Right cardiac atrium (tissue), 5 donors: ENCODE measurements at regions not wholly inside any gene's neighbourhood (a gene's known extent, or its start where the extent isn't known, plus 50 kb on each side); places are given as distances from the start of the nearest gene placed in this dataset.

ENCODE experiments used
- ATAC-seq, 2 donors: fragments of 200-7000 bp; cut with Tn5 transposase; one replicate each; pipeline versions ENCODE4 v1.8.0 to v1.9.1; 2020; ENCODE audit warnings: moderate library complexity in 2 of 2, mild to moderate bottlenecking in 1 of 2
- DNase-seq, 3 donors: peaks; one replicate each; pipeline ENCODE4 v3.0.0-alpha.2; 2020
- H3K27ac ChIP-seq: one replicate; pipeline ENCODE4 v1.5.1; 2013; ENCODE audit warnings: mild to moderate bottlenecking, low read length, control low read depth, moderate library complexity
- H3K27me3 ChIP-seq: one replicate; pipeline ENCODE4 v1.6.1; 2013; ENCODE audit not compliant: control insufficient read depth, insufficient read depth
- H3K4me1 ChIP-seq: one replicate; pipeline ENCODE4 v1.6.1; 2013; ENCODE audit warnings: low read length; ENCODE audit not compliant: control insufficient read depth, insufficient read depth
- H3K4me3 ChIP-seq: one replicate; pipeline ENCODE4 v1.5.1; 2013; ENCODE audit warnings: low read length, control low read depth
- H3K9me3 ChIP-seq: one replicate; pipeline ENCODE4 v1.6.1; 2013; ENCODE audit warnings: low read length; ENCODE audit not compliant: control insufficient read depth
- WGBS: extraction: QIAGEN DNeasy Blood & Tissue Kit; methylation state at CpG from one replicate; pipeline ENCODE4 v1.1.7; 2013; 5-methylcytosine and 5-hydroxymethylcytosine counted together
- intact Hi-C, 4 donors: fragments of 100-400 bp; cut with DNase I; formaldehyde crosslinking; loops; one replicate each; pipeline versions ENCODE4 v1.11.0 to v1.14.0; 2022 to 2023
- donor health status: healthy with polysubstance abuse.
- donor health status: DM: no; HTN: yes; CAD: no.
- donor health status: DM: no; HTN: no; CAD: no.
- donor health status: DM: no; HTN: yes; CAD: no; lungs with severe emphysema.
- donor health status: DM: yes; HTN: yes; CAD: no.

DNA sequence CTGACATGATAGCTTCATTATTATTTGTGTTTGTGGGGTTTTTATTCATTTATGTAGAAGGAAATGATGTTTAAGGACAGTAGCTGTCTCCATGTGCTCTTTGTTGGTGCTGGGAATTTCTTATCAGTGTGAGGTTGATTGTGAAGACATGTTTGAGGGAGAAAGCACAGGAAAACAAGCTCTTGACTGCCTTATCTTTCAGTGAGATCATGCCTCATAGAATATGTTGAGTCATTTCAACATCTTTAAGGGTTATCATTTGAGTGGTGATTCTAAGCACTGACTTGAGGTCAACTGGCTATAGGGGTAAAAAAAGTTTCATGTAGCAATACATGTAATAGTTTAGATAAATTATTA is 405.1 kb upstream of the ADAMTS5 start:
- peaks cover 7% of the 10 kb centered on the region for H3K4me1 ChIP-seq
- intact Hi-C loops, result no loop called here
- peak in 1 of 2 donors; percentile 33 for ATAC-seq
- DNase-seq, result no peak
- no peaks in the 10 kb centered on the region for H3K27me3 ChIP-seq
- no peak overlapping the region for H3K4me3 ChIP-seq
- no peaks in the 10 kb centered on the region for H3K9me3 ChIP-seq
- H3K27ac ChIP-seq, result no peak overlapping the region

DNA sequence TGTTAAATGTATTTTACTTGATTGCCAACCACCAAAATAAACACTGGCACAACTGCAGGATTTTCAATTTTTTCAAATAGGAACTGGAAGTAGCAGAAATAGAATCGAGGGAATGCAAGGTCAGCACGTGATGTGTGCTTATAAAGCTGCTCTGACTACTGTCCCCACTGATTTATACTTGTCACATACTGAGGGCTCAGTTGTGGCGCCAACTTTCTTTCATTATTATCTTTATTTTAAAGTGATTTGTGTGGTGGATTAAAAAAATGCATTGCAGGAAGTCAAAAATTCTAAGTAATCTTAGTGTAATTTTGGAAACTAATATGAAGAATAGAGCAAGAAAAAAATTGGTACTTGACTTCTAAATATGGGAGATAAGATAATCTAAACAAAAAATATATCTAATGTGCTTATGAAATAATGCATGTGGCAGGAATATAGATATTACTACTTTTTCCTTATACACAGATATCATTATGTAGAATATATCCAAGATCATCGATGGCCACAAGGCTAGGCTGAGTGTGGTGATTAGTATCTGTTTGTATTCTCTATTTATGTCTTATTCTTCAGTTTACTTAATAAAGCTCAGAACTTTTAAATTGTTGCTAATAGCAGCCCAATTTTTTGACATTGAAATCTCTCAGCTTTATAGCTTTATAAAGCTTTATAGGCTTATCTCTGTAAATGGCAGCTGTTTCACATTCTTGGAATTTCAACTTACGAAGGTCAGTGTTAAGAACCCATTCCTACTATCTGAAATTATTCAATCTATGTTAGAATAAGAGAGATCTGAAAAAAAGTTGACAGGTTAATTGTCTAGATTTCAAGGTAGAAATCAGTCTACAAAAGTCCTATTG is 404.5 kb upstream of the ADAMTS5 start:
- peak in 1 of 2 donors; percentile 62 for ATAC-seq
- Histone ChIP-seq H3K27ac (no peak overlapping the region), H3K27me3 (no peaks in the 10 kb centered on the region), H3K4me3 (no peak overlapping the region), H3K4me1 (peaks cover 7% of the 10 kb centered on the region), H3K9me3 (no peaks in the 10 kb centered on the region)
- WGBS, result 23% methylated on average over 5 of the region's 5 CpGs
- DNase-seq, result no peak
- intact Hi-C loops, result no loop called here

DNA sequence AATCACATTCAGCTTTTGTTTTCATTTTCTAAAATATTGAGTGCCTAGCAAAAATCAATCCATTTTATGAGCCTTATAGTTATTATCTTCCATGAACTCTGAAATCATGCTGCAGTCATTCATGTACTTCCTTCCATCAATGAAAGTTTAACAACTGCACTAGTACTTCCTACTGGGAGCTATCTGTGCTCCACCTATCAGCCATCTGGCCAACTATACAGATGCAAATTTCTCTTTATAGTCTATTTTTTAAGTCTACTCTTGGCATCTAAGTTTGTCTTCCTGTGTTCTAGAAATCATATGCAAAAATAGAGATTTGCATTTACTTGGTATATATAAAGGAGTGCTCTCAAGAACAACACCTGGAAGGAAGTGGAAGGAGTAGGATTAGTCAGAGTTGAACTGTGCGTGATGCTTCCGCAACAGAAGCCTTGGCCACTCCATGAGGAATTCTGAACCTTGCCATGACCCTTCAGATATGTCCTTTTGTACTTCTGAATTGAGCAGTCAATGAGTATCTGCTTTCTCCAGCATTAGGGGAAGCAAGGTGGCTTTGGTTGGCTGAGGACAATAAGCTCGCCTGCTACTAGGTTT is 403.2 kb upstream of the ADAMTS5 start:
- Histone ChIP-seq H3K4me3 (no peak overlapping the region), H3K27me3 (no peaks in the 10 kb centered on the region), H3K4me1 (peaks cover 7% of the 10 kb centered on the region), H3K9me3 (no peaks in the 10 kb centered on the region), H3K27ac (no peak overlapping the region)
- peak in 1 of 2 donors; percentile 46 for ATAC-seq
- no peak for DNase-seq
- 63% methylated on average over 3 of the region's 3 CpGs for WGBS
- intact Hi-C loops, result loop anchor here in 1 of 4 donors (10.0 kb wide), 1 partner anchor 195 kb away; no protein-coding TSS in a partner anchor

DNA sequence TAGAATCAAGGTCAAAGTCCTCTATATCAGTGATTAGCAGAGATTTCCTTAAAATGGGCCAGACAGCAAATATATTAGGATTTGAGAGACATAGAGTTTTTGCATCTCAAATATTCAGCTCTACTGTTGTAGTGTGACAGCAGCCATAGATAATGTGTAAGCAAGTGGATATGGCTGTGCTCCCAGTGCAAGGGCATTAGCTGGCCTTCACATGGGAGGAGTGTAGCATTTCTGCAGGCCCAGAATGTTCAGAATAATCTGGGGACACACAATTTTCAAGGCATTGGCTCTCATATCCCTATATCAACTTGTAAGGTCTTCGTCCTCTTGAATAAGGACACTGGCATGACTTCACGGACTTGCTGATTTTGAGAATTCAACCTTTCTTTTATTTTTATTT is 402.3 kb upstream of the ADAMTS5 start:
- H3K27ac ChIP-seq, result no peak overlapping the region
- H3K9me3 ChIP-seq, result no peaks in the 10 kb centered on the region
- peaks cover 7% of the 10 kb centered on the region for H3K4me1 ChIP-seq
- no peak overlapping the region for H3K4me3 ChIP-seq
- no peaks in the 10 kb centered on the region for H3K27me3 ChIP-seq
- intact Hi-C loops, result loop anchor here in 1 of 4 donors (10.0 kb wide), 1 partner anchor 196 kb away; no protein-coding TSS in a partner anchor
- 90% methylated on average over 2 of the region's 2 CpGs for WGBS
- DNase-seq, result no peak
- ATAC-seq, result no peak

DNA sequence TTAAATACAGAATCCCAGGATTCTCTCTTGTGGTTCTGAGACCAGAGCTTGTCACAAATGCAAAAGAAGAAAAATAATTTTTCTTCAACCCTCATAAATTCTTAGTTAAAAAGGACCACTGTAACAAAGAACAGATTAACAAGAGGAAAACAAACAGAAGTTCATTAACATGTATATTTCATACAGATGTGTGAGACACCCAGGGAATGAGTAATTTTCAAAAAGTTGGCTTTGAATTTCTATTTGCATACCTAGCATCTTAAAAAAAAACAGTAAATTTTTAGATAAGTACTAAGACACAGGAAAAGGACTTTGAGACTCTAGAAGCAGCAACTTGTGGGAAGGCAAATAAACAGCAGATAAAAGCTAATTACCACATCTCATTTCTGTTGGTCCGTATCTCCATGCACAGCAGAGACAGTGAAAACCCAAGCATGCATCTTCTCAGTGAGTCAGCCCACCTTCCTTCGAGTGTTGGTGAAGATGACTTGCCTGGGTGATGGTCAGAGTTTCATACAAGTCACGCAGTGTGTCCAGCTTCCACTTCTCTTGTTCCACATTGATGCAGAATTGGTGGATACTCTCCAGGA is 399.9 kb upstream of the ADAMTS5 start:
- no peaks in the 10 kb centered on the region for H3K9me3 ChIP-seq
- H3K4me1 ChIP-seq, result peaks cover 5% of the 10 kb centered on the region
- intact Hi-C loops, result loop anchor here in 1 of 4 donors (10.0 kb wide), 1 partner anchor 198 kb away; no protein-coding TSS in a partner anchor
- WGBS, result 91% methylated on average over 3 of the region's 3 CpGs
- no peak overlapping the region for H3K27ac ChIP-seq
- no peak overlapping the region for H3K4me3 ChIP-seq
- no peaks in the 10 kb centered on the region for H3K27me3 ChIP-seq
- DNase-seq (no peak), ATAC-seq (no peak)

DNA sequence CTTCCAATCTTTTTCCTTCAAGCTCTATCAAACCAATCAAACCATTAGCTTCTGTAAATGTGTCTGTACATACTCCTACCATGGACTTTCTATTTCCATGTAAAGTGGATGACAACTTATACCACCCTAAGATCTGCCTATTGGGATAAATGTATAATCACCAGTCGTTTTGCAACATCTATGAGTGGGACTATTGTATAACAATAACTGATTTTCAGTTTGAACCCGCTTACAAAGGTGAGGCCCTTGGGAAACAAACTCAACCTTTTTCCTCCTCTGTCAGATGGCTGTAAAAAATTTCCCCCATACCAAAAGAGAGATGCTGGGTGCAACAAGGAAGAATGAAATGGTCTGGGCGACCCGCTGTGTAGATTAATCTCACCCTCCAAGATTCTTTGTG is 399.1 kb upstream of the ADAMTS5 start:
- Histone ChIP-seq H3K4me3 (no peak overlapping the region), H3K27me3 (no peaks in the 10 kb centered on the region), H3K4me1 (peaks cover 5% of the 10 kb centered on the region), H3K27ac (no peak overlapping the region), H3K9me3 (no peaks in the 10 kb centered on the region)
- intact Hi-C loops, result loop anchor here in 1 of 4 donors (10.0 kb wide), 1 partner anchor 199 kb away; no protein-coding TSS in a partner anchor
- ATAC-seq (no peak), DNase-seq (no peak)
- 97% methylated on average over 4 of the region's 4 CpGs for WGBS

DNA sequence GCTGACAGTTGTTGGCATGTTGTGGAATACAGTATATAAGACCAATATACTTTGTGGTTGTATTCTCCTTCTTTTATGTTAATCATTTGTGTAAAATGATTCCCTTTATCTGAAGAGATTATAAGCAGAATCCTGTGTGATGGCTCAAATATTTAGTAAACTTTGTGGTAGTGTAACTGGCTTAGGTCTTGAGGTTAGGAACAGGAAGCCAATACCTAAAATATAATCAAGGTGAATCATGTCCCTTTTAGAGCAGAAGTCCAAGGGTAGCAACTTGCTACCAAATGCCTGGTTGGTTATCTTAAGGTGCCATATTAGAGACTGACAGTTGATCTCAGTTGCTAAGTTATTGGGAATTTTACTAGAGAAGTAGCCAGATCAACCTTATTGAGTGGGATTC is 398.5 kb upstream of the ADAMTS5 start:
- Histone ChIP-seq H3K27me3 (no peaks in the 10 kb centered on the region), H3K4me3 (no peak overlapping the region), H3K9me3 (no peaks in the 10 kb centered on the region), H3K27ac (no peak overlapping the region), H3K4me1 (peaks cover 5% of the 10 kb centered on the region)
- DNase-seq (no peak), ATAC-seq (no peak)
- intact Hi-C loops, result loop anchor here in 1 of 4 donors (10.0 kb wide), 1 partner anchor 199 kb away; no protein-coding TSS in a partner anchor

DNA sequence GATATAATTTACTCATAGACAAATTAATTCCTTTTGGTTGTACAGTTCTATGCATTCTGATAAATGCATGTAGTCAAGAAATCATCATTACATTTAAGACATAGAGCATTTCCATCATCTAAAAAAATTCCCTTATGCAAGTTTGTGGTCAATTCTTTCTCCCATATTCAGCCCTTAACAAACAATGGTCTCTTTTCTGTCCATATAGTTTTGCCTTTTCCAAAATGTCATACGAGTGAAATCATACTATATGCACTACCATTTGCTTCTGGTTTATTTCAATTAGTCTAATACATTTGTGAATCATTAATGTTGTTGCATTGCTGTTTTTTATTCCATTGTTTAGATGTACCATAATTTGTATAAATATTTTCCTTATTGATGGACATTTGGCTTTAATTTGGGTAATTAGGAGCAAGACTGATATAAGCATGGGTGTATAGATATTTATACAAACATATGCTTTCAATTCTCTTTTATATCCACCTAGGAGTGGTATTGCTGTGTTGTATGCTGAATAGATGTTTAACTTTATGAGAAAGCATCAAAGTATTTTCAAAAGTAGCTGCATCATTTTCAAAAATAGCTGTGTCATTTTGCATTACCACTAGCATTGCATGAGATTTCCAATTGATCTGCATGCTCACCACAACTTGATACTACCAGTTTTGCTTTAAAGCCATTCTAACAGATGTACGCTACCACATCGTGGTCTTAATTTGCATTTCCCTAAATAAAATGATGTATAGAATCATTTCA is 397.0 kb upstream of the ADAMTS5 start:
- Histone ChIP-seq H3K9me3 (no peaks in the 10 kb centered on the region), H3K27ac (no peak overlapping the region), H3K4me3 (no peak overlapping the region), H3K27me3 (no peaks in the 10 kb centered on the region), H3K4me1 (peaks cover 1% of the 10 kb centered on the region)
- WGBS, result 93% methylated on average over 3 of the region's 3 CpGs
- intact Hi-C loops, result loop anchor here in 1 of 4 donors (10.0 kb wide), 1 partner anchor 201 kb away; no protein-coding TSS in a partner anchor
- ATAC-seq (no peak), DNase-seq (no peak)

DNA sequence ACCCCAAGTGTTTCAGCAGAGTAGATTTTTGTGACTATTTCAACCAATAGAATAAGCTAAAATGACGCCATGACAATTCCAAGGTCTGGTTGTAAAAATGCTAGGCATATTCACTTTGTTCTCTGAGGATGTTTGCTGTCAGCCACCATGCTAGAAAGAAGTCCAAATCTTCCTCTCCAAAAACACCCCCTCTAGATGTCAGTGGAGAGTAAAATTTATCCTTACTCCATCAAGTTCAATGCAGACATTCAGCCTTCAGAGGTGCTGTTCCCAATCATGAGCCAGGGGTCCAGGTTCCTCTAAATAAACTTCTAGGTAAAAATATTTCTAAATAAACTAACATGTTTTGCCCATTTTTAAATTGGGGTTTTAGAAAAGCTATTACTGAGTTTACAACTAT is 395.4 kb upstream of the ADAMTS5 start:
- Histone ChIP-seq H3K27ac (no peak overlapping the region), H3K4me3 (no peak overlapping the region), H3K4me1 (no peaks in the 10 kb centered on the region), H3K9me3 (no peaks in the 10 kb centered on the region), H3K27me3 (no peaks in the 10 kb centered on the region)
- no peak for ATAC-seq
- DNase-seq, result no peak
- intact Hi-C loops, result loop anchor here in 1 of 4 donors (10.0 kb wide), 1 partner anchor 203 kb away; no protein-coding TSS in a partner anchor
- WGBS, result 94% methylated on average over 1 of the region's 1 CpG

DNA sequence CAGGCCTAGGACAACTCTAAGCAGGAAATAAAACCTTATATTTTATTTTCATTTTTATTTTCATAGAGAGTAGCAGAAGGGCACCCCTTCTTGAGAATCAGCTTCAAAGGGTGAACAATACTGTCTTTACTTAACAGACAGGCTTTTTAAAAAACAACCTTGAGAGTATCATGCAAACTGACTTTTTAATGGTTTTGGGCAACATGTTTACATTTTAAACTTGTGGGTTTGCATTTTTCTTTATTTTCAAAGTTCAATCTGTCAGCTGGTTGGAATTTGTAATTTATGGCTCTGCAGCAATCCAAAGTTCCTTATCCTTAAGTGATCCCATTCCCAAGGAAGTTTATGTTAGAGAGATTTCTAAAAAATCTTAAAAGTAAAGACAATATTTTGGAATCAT is 392.3 kb upstream of the ADAMTS5 start:
- DNase-seq, result no peak
- Histone ChIP-seq H3K4me3 (no peak overlapping the region), H3K27me3 (no peaks in the 10 kb centered on the region), H3K27ac (no peak overlapping the region), H3K4me1 (no peaks in the 10 kb centered on the region), H3K9me3 (no peaks in the 10 kb centered on the region)
- ATAC-seq, result no peak
- intact Hi-C loops, result no loop called here
